K562 (cell line): ENCODE measurements at regions not wholly inside any gene's neighbourhood (a gene's known extent, or its start where the extent isn't known, plus 50 kb on each side); places are given as distances from the start of the nearest gene placed in this dataset.

Experiments used
- ETS2 ChIP-seq: IDR thresholded peaks from 2 replicates; pipeline ENCODE4 v1.6.1; 2016; ENCODE audit warnings: borderline replicate concordance, missing genetic modification characterization, mild to moderate bottlenecking, moderate library complexity, missing compliant biosample characterization; ENCODE audit not compliant: poor library complexity, severe bottlenecking
- HDGF ChIP-seq: fragments of 450-650 bp; IDR thresholded peaks from 2 replicates; pipeline ENCODE4 v1.6.1; 2016
- PHB ChIP-seq: fragments of 250-450 bp; sonication (Bioruptor Pico); IDR thresholded peaks from 2 replicates; pipeline ENCODE4 v1.5.0; 2021
- SREBF2 ChIP-seq: sonication (generic); formaldehyde crosslinking; IDR thresholded peaks from 2 replicates; pipeline ENCODE4 v1.4.0; 2020; ENCODE audit warnings: mild to moderate bottlenecking, missing genetic modification reagents
- XRCC4 ChIP-seq: IDR thresholded peaks from one replicate; pipeline ENCODE4 v1.6.1; 2011; ENCODE audit not compliant: insufficient read depth, insufficient read length; ENCODE audit errors: extremely low read depth
- ZEB2 ChIP-seq: fragments of 450-650 bp; IDR thresholded peaks from 2 replicates; pipeline ENCODE4 v1.6.1; 2016
- ZNF583 ChIP-seq: fragments of 250-450 bp; sonication (Bioruptor Pico); IDR thresholded peaks from 2 replicates; pipeline ENCODE4 v1.4.0; 2020
- TF ChIP-seq, protein P1 (sequence below): sonication (generic); formaldehyde crosslinking; IDR thresholded peaks from 2 replicates; pipeline ENCODE4 v1.8.0; 2023; ENCODE audit warnings: missing genetic modification reagents, mild to moderate bottlenecking, borderline replicate concordance
- TF ChIP-seq, protein P2 (sequence below), 2 experiments: fragments of 150-350 bp in 1 of 2; IDR thresholded peaks; 2 replicates each; pipeline ENCODE4 v1.6.1; 2012 to 2016; ENCODE audit warnings: low read depth in 2 of 2, low read length in 2 of 2, mild to moderate bottlenecking in 1 of 2, moderate library complexity in 1 of 2
- TF ChIP-seq, protein P3 (sequence below): fragments of 250-450 bp; sonication (Bioruptor Pico); IDR thresholded peaks from 2 replicates; pipeline ENCODE4 v1.4.0; 2020
- TF ChIP-seq, protein P4 (sequence below): fragments of 250-450 bp; sonication (Bioruptor Pico); IDR thresholded peaks from 2 replicates; pipeline ENCODE4 v1.8.0; 2022; ENCODE audit warnings: moderate library complexity, mild to moderate bottlenecking, inconsistent platforms

DNA sequence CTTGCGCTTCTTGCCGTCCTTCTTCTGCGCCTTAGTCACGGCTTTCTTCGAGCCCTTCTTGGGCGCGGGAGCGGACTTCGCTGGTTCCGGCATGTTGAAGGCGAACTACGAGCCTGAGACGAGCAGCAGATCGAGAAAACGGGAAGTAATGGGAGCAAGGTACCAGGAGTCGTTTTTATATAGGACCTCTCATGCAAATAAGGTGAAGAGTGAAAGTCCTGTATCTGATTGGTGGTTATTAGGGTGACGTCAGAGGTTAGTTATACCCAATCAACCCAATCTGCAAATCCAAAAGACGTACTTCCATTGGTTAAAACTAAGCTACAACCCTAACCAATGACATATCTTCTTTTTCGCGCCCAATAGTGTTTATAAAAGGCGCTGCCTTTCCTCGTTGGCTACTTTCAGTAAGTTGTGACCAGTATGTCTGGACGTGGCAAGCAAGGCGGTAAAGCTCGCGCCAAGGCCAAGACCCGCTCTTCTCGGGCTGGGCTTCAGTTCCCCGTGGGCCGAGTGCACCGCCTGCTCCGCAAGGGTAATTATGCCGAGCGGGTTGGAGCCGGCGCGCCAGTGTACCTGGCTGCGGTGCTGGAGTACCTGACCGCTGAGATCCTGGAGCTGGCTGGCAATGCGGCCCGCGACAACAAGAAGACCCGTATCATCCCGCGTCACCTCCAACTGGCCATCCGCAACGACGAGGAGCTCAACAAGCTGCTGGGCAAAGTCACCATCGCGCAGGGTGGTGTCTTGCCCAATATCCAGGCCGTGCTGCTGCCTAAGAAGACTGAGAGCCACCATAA, 100.6 kb upstream of the PRSS16 start (continued):
- TF ChIP-seq, protein P1, sequence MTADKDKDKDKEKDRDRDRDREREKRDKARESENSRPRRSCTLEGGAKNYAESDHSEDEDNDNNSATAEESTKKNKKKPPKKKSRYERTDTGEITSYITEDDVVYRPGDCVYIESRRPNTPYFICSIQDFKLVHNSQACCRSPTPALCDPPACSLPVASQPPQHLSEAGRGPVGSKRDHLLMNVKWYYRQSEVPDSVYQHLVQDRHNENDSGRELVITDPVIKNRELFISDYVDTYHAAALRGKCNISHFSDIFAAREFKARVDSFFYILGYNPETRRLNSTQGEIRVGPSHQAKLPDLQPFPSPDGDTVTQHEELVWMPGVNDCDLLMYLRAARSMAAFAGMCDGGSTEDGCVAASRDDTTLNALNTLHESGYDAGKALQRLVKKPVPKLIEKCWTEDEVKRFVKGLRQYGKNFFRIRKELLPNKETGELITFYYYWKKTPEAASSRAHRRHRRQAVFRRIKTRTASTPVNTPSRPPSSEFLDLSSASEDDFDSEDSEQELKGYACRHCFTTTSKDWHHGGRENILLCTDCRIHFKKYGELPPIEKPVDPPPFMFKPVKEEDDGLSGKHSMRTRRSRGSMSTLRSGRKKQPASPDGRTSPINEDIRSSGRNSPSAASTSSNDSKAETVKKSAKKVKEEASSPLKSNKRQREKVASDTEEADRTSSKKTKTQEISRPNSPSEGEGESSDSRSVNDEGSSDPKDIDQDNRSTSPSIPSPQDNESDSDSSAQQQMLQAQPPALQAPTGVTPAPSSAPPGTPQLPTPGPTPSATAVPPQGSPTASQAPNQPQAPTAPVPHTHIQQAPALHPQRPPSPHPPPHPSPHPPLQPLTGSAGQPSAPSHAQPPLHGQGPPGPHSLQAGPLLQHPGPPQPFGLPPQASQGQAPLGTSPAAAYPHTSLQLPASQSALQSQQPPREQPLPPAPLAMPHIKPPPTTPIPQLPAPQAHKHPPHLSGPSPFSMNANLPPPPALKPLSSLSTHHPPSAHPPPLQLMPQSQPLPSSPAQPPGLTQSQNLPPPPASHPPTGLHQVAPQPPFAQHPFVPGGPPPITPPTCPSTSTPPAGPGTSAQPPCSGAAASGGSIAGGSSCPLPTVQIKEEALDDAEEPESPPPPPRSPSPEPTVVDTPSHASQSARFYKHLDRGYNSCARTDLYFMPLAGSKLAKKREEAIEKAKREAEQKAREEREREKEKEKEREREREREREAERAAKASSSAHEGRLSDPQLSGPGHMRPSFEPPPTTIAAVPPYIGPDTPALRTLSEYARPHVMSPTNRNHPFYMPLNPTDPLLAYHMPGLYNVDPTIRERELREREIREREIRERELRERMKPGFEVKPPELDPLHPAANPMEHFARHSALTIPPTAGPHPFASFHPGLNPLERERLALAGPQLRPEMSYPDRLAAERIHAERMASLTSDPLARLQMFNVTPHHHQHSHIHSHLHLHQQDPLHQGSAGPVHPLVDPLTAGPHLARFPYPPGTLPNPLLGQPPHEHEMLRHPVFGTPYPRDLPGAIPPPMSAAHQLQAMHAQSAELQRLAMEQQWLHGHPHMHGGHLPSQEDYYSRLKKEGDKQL (CRISPR knock-in tag): no peak; the same call in 1 of the 2 replicates
- TF ChIP-seq, protein P2, sequence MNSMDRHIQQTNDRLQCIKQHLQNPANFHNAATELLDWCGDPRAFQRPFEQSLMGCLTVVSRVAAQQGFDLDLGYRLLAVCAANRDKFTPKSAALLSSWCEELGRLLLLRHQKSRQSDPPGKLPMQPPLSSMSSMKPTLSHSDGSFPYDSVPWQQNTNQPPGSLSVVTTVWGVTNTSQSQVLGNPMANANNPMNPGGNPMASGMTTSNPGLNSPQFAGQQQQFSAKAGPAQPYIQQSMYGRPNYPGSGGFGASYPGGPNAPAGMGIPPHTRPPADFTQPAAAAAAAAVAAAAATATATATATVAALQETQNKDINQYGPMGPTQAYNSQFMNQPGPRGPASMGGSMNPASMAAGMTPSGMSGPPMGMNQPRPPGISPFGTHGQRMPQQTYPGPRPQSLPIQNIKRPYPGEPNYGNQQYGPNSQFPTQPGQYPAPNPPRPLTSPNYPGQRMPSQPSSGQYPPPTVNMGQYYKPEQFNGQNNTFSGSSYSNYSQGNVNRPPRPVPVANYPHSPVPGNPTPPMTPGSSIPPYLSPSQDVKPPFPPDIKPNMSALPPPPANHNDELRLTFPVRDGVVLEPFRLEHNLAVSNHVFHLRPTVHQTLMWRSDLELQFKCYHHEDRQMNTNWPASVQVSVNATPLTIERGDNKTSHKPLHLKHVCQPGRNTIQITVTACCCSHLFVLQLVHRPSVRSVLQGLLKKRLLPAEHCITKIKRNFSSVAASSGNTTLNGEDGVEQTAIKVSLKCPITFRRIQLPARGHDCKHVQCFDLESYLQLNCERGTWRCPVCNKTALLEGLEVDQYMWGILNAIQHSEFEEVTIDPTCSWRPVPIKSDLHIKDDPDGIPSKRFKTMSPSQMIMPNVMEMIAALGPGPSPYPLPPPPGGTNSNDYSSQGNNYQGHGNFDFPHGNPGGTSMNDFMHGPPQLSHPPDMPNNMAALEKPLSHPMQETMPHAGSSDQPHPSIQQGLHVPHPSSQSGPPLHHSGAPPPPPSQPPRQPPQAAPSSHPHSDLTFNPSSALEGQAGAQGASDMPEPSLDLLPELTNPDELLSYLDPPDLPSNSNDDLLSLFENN (IDR thresholded peaks at IDR 0.05; ENCODE audit: low read depth in 2 of 2, low read length in 2 of 2): peak in 1 of 2 experiments; percentile 91; a peak in 2 of 4 replicates
- no peak for TF ChIP-seq SREBF2
- TF ChIP-seq, protein P3, sequence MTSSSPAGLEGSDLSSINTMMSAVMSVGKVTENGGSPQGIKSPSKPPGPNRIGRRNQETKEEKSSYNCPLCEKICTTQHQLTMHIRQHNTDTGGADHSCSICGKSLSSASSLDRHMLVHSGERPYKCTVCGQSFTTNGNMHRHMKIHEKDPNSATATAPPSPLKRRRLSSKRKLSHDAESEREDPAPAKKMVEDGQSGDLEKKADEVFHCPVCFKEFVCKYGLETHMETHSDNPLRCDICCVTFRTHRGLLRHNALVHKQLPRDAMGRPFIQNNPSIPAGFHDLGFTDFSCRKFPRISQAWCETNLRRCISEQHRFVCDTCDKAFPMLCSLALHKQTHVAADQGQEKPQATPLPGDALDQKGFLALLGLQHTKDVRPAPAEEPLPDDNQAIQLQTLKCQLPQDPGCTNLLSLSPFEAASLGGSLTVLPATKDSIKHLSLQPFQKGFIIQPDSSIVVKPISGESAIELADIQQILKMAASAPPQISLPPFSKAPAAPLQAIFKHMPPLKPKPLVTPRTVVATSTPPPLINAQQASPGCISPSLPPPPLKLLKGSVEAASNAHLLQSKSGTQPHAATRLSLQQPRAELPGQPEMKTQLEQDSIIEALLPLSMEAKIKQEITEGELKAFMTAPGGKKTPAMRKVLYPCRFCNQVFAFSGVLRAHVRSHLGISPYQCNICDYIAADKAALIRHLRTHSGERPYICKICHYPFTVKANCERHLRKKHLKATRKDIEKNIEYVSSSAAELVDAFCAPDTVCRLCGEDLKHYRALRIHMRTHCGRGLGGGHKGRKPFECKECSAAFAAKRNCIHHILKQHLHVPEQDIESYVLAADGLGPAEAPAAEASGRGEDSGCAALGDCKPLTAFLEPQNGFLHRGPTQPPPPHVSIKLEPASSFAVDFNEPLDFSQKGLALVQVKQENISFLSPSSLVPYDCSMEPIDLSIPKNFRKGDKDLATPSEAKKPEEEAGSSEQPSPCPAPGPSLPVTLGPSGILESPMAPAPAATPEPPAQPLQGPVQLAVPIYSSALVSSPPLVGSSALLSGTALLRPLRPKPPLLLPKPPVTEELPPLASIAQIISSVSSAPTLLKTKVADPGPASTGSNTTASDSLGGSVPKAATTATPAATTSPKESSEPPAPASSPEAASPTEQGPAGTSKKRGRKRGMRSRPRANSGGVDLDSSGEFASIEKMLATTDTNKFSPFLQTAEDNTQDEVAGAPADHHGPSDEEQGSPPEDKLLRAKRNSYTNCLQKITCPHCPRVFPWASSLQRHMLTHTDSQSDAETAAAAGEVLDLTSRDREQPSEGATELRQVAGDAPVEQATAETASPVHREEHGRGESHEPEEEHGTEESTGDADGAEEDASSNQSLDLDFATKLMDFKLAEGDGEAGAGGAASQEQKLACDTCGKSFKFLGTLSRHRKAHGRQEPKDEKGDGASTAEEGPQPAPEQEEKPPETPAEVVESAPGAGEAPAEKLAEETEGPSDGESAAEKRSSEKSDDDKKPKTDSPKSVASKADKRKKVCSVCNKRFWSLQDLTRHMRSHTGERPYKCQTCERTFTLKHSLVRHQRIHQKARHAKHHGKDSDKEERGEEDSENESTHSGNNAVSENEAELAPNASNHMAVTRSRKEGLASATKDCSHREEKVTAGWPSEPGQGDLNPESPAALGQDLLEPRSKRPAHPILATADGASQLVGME (CRISPR knock-in tag): peak; percentile 47; the same call in 1 of the 2 replicates
- TF ChIP-seq ZNF583 (CRISPR knock-in tag): no peak; the same call in 1 of the 2 replicates
- TF ChIP-seq PHB (CRISPR knock-in tag): peak; percentile 91; the same call in 1 of the 2 replicates
- TF ChIP-seq, protein P4, sequence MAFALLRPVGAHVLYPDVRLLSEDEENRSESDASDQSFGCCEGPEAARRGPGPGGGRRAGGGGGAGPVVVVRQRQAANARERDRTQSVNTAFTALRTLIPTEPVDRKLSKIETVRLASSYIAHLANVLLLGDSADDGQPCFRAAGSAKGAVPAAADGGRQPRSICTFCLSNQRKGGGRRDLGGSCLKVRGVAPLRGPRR (CRISPR knock-in tag): no peak
- no peak for TF ChIP-seq HDGF
- TF ChIP-seq ETS2 (tag): no peak
- peak; percentile 80 for TF ChIP-seq ZEB2
- no peak for TF ChIP-seq XRCC4
